ENCODE measurements at regions not wholly inside any gene's neighbourhood (a gene's known extent, or its start where the extent isn't known, plus 50 kb on each side); places are given as distances from the start of the nearest gene placed in this dataset.
A peak's percentile ranks its signal among the peaks of the same experiment; 100 is the strongest.

GRCh38 chr4:181819946-181820345 is 423.3 kb upstream of the TENM3 start:
- DNase-seq = no peak
- Histone ChIP-seq H3K4me3 (no peak overlapping the region), H3K36me3 (no peaks in the 10 kb centered on the region), H3K27me3 (no peaks in the 10 kb centered on the region), H3K9me3 (no peaks in the 10 kb centered on the region), H3K4me1 (peaks cover 0 to 7% (median 0%) of the 10 kb centered on the region in 9 donors), H3K27ac (no peak overlapping the region)
- intact Hi-C loops (cut with DNase I) = no loop called here
- 46 to 59% methylated on average over 2 of the region's 2 CpGs for WGBS, 2 donors
- no peak for TF ChIP-seq CTCF (IDR thresholded peaks at IDR 0.05)
- ATAC-seq = peak in 1 of 8 donors; percentile 17

DNA sequence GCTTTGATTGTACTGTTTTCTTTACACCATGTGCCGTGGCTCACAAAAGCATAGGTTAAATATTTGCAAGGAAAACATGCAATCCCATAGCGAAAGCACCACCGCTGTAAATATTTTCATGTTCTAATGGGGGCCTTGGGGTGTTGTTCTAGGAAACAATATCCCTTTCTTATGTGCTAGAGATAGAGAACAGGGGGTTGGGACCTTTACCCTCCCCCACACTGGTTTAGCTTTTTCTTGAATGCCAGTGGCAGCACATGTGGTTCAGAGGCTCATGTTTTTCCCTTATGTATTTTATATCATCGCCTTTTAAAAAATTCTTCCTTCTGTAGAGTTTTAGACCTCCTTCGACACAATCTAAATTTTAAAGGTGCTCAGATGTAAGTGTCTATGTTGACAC is 422.6 kb upstream of the TENM3 start:
- 75 to 79% methylated on average over 5 of the region's 5 CpGs for WGBS, 2 donors
- intact Hi-C loops (cut with DNase I) = no loop called here

DNA sequence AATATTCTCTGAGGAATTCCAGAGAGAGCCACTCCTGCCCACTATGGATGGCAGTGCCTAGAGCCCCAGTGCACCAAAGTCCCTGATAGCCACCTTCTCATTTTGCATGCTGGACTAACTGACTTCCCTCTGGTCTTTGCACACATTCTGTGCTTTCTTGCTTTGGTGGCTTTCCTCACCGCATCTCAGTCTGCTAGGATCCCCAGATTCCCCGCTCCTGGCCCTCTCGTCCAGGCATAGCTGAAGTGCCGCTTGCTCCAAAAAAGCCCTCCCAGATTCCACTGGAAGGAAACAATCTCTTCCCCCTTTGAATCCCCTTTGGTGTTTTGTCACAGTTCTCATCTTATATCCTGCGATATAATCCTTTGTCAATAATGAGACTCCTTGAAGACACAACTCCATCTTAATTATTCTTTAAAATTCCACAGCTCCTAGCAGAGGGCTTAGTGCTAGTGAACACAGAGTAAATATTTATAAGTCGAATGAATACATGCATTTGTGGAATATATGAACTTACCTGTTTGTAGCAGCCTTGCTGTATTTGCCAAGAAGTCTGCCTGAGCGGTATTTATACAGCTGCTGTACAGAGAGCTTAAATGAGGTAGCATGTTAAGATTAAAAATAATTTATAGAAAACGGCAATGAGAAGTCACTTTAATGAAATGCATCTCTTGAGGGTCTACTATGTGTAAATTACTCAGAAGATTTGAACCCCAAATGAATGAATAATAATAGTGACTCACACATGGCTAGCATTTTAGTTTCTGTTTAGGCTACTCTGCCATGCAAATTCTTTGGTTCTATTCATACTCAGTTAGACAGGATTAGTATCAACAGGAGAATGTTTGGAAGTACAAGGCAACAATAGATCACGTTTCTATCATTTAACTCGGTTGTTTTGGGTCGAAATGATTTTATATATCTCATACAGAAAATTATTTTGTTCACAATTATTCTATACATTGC is 421.9 kb upstream of the TENM3 start:
- no peak overlapping the region for H3K4me3 ChIP-seq
- H3K36me3 ChIP-seq = no peaks in the 10 kb centered on the region
- no peak for ATAC-seq
- no peak for TF ChIP-seq CTCF (IDR thresholded peaks at IDR 0.05)
- intact Hi-C loops (cut with DNase I) = no loop called here
- WGBS, 2 donors = 66 to 71% methylated on average over 11 of the region's 11 CpGs
- no peak overlapping the region for H3K27ac ChIP-seq
- peaks cover 0 to 7% (median 0%) of the 10 kb centered on the region in 7 donors for H3K27me3 ChIP-seq
- no peaks in the 10 kb centered on the region for H3K9me3 ChIP-seq
- H3K4me1 ChIP-seq = peaks cover 0 to 7% (median 0%) of the 10 kb centered on the region in 9 donors
- DNase-seq = no peak

More for the DNA sequence above, 422.6 kb upstream of the TENM3 start:
- Histone ChIP-seq H3K27ac (no peak overlapping the region), H3K9me3 (no peaks in the 10 kb centered on the region), H3K4me3 (no peak overlapping the region), H3K4me1 (peaks cover 0 to 7% (median 0%) of the 10 kb centered on the region in 9 donors), H3K27me3 (peaks cover 0 to 3% (median 0%) of the 10 kb centered on the region in 7 donors), H3K36me3 (no peaks in the 10 kb centered on the region)
- TF ChIP-seq CTCF (IDR thresholded peaks at IDR 0.05) = no peak
- ATAC-seq (no peak), DNase-seq (no peak)

GRCh38 chr4:181822005-181822375 is 421.2 kb upstream of the TENM3 start:
- no peak for TF ChIP-seq CTCF (IDR thresholded peaks at IDR 0.05)
- Histone ChIP-seq H3K27ac (no peak overlapping the region), H3K4me3 (no peak overlapping the region), H3K36me3 (no peaks in the 10 kb centered on the region), H3K27me3 (peaks cover 0 to 14% (median 0%) of the 10 kb centered on the region in 7 donors), H3K9me3 (no peaks in the 10 kb centered on the region), H3K4me1 (peaks cover 0 to 7% (median 0%) of the 10 kb centered on the region in 9 donors)
- ATAC-seq (no peak), DNase-seq (no peak)
- intact Hi-C loops (cut with DNase I) = no loop called here
